Vagina (tissue), 2 donors: ENCODE measurements at regions not wholly inside any gene's neighbourhood (a gene's known extent, or its start where the extent isn't known, plus 50 kb on each side); places are given as distances from the start of the nearest gene placed in this dataset.

Experiments used
- CTCF ChIP-seq, 3 experiments: fragments of 450-650 bp in 2 of 3; fragments of 200-600 bp in 1 of 3; sonication (generic) in 1 of 3; IDR thresholded peaks; one replicate each; pipeline ENCODE4 v1.5.1; 2017 to 2019; ENCODE audit warnings: antibody characterized with exemption in 3 of 3, mild to moderate bottlenecking in 2 of 3, moderate library complexity in 2 of 3
- POLR2A ChIP-seq, 2 donors: fragments of 450-650 bp; IDR thresholded peaks; one replicate each; pipeline ENCODE4 v1.6.1; 2017; ENCODE audit warnings: antibody characterized with exemption in 2 of 2, mild to moderate bottlenecking in 2 of 2, moderate library complexity in 2 of 2

GRCh38 chr3:67312155-67312554 lies 314.0 kb downstream of the KBTBD8 start:
- TF ChIP-seq CTCF (IDR thresholded peaks at IDR 0.05) = no peak
- TF ChIP-seq POLR2A (IDR thresholded peaks at IDR 0.05) = no peak
